ENCODE measurements at regions not wholly inside any gene's neighbourhood (a gene's known extent, or its start where the extent isn't known, plus 50 kb on each side); places are given as distances from the start of the nearest gene placed in this dataset.
"Not testable (repeated sequence)": the region's sequence is repeated elsewhere in the genome, so short reads cannot be mapped to it uniquely, and the experiment has no call there.

DNA sequence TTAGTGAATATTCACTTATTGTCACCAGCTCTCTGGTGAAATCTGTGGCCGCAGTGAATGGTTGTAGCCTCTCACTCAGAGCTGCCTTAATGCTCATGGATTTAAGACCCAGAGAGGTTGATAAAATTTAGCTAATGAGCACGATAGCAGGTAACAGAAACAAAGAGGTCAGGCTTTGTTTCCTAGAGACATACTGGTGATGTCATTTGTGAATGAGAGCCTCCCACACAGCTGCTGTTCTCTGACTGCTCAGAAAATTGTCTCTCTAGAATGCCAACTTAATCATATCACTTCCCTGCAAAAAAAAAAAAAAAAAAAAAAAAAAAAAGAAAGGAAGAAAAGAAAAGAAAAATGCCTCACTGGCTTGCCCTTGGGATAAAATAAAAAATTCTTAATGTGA, 411.7 kb upstream of the MYT1L start:
- DNase-seq (ENCODE audit: low spot score) = no peak

- DNase-seq (ENCODE audit: low spot score) = no peak
Measured at GRCh38 chr2:2740238-2740775, 409.2 kb upstream of the MYT1L start.

GRCh38 chr2:2739231-2739795, 408.2 kb upstream of the MYT1L start:
- no peak for DNase-seq (ENCODE audit: low spot score)

DNA sequence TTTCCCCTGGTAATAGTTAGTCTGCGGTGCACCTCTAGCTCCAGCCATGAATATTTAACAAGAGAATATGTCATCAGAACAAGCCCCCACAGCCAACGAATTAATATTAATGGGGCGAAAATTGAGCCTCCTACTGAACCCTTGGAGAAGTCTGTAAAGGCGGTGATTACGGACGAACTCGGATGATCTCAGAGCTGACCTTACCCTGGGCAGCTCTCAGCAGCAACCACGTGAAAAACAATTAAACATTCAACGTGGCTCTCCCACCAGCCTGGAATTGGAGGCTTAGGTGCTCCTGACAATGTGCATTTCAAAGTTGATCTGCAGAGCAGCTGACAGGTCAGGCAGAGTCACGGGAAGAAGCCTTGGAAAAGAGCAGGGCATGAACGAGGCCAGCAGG, 407.6 kb upstream of the MYT1L start:
- no peak for DNase-seq (ENCODE audit: low spot score)

DNA sequence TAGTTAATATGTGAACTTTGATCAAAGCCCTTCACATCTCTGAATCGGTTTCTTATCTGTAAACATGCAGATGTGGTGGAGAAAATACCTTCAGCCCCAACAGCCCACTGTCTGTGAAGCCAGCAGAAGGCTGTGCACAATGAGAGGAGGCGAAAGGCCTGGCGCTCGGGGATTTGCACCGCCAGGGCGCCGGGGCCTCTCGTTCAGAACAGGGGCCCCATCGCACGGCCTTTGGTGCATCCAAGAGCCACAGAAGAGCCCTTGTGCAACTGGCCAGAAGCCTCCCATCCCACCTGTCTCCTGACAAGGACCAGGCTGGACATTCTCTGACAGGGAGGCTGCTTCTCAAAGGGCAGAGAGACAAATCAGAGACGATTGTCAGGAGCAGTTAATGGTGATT, 407.2 kb upstream of the MYT1L start:
- DNase-seq (ENCODE audit: low spot score) = no peak

GRCh38 chr2:2735041-2735440, 404.0 kb upstream of the MYT1L start:
- DNase-seq (ENCODE audit: low spot score) = no peak

GRCh38 chr2:2734308-2734707, 403.2 kb upstream of the MYT1L start:
- no peak for DNase-seq (ENCODE audit: low spot score)

GRCh38 chr2:2733818-2734217, 402.7 kb upstream of the MYT1L start:
- DNase-seq (ENCODE audit: low spot score) = no peak

GRCh38 chr2:2732331-2733119, 401.4 kb upstream of the MYT1L start:
- no peak for DNase-seq (ENCODE audit: low spot score)

DNA sequence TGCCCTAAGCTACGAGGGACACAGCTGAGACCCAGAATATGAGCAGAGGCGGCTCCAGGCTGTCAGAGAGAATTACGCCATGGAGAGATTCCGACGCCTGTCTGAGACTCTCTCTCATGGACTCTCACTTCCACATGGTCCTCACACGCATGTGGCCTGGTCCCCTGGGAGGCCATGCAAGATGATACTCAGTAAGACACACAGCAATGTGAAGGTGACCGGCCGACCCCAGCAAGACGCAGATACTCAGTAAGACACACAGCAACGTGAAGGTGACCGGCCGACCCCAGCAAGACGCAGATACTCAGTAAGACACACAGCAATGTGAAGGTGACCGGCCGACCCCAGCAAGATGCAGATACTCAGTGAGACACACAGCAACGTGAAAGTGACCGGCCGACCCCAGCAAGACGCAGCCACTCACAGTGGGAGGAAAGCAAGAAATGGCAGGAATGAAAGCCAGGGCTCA, 400.8 kb upstream of the MYT1L start:
- no peak for DNase-seq (ENCODE audit: low spot score)

DNA sequence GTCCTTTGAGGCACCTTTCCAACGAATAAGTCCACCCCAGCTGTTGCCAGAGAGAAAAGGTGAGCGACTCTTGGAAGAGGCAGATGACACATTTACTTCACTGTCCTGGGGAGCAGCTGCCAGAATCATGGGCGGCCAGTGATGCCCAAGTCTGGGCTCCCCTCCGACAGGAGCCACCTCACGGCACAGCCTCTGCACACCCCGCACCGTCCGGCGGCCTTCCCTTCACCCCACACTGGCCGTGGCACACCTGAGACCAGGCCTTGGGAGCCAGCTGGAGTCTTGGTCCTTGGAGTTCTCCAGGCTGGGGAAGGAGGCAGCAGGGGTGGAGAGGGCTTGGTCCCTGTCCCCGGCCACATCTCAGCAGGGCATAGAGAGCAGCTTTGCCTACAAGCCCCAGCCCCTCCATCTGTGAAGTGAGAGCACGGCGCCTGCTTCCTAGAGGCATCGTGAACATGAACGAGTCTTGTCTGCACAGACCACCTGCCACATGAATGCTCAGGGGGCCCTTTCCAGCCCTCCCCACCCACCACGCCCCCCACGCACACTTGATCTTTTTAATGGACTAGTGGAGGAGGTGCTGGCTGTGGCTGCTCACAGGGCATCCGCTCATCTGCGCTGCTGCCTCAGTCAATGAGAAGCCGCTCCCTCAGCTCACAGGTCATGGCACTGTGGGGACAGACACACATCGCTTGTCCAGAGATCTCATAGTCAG, 400.2 kb upstream of the MYT1L start:
- no peak for DNase-seq (ENCODE audit: low spot score)

- no peak for DNase-seq (ENCODE audit: low spot score)
Measured at GRCh38 chr2:2730301-2730833, 399.3 kb upstream of the MYT1L start.

DNA sequence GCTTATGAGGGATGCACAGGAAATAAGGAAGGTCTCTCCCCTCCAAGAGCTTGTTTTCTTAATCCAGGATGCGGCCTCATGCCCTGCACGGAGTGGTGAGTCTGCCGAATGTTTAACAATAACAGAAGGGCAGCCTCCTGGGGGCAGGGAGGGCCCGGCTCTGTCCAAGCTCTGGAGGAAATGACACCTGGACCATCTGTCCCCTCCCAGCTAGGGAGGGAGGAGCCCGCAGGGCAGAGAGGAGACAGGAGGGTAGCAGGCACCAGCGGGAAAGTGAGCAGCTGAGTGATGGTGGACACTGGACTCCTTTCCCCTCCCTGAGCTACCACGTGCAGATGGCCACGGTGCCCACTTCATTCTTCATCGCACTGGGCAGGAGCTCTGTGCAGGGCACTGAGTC, 398.2 kb upstream of the MYT1L start:
- DNase-seq (ENCODE audit: low spot score) = no peak

GRCh38 chr2:2728635-2729034, 397.6 kb upstream of the MYT1L start:
- no peak for DNase-seq (ENCODE audit: low spot score)

DNA sequence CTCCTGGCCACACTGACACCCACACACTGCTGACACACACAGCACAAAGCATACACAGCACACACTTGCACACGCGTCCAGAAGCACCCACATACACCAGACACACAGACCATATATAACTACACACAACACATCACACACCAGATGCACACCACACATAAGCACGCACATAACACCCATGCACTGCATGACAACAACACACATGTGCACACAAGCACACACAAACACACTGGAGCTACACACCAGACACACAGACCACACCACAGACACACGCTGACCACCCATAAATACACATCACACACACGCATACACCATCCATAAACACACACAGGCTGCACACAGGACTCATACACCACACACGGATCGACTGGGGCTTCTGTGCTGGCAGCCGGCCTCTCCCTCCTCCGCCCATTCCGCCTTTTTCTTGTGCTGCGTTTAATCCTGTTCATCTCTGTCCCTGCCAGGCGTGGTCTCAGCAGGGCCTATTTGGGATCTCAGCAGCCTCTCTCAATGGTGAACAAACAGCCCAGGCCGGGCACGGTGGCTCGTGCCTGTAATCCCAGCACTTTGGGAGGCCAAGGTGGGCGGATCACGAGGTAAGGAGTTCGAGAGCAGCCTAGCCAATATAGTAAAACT, 396.9 kb upstream of the MYT1L start:
- DNase-seq (ENCODE audit: low spot score) = no peak

GRCh38 chr2:2726163-2726562, 395.1 kb upstream of the MYT1L start:
- no peak for DNase-seq (ENCODE audit: low spot score)

- no peak for DNase-seq (ENCODE audit: low spot score)
Measured at GRCh38 chr2:2723064-2723463, 392.0 kb upstream of the MYT1L start.

DNA sequence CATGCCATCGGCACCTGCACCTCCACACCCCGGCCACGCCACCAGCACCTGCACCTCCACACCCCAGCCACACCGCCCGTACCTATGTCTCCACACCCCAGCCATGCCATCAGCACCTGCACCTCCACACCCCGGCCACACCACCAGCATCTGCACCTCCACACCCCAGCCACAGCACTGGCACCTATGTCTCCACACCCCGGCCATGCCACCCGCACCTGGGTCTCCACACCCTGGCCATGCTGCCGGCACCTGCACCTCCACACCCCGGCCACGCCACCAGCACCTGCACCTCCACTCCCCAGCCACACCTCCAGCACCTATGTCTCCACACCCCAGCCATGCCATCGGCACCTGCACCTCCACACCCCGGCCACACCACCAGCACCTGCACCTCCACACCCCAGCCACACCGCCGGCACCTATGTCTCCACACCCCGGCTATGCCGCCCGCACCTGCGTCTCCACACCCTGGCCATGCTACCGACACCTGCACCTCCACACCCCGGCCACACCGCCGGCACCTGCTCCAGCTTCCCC, 390.3 kb upstream of the MYT1L start:
- DNase-seq (ENCODE audit: low spot score) = no peak

DNA sequence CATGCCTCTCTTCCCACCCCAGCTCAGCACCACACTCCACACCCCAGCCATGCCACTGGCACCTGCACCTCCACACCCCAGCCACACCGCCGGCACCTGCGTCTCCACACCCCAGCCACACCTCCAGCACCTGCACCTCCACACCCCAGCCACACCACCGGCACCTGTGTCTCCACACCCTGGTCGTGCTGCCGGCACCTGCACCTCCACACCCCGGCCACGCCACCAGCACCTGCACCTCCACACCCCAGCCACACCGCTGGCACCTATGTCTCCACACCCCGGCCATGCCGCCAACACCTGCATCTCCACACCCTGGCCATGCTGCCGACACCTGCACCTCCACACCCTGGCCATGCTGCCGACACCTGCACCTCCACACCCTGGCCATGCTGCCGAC, 389.7 kb upstream of the MYT1L start:
- not testable (repeated sequence) for DNase-seq (ENCODE audit: low spot score)

- no peak for DNase-seq (ENCODE audit: low spot score)
Measured at GRCh38 chr2:2720351-2720750, 389.3 kb upstream of the MYT1L start.

- DNase-seq (ENCODE audit: low spot score) = no peak
Measured at GRCh38 chr2:2719781-2720180, 388.7 kb upstream of the MYT1L start.

DNA sequence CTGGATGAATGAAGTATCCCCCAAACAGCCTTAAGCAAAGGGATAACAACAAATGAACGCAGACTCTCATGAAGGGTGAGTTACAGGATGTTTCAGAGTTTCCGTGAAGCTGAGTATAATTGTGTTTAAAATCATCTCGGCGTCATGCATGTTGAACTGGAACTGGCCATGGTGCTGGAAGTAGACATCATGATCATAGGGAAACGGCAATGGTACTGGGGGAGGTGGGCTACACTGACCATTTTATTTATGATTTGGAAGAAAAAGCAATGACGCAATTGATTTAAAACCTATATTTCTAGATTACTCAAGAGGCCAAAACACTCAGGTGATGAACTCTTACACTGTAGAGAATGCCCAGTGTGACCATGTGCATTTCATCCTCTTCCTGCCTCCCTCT, 387.9 kb upstream of the MYT1L start:
- no peak for DNase-seq (ENCODE audit: low spot score)

Measured in HuH-7 (cell line).